Stimulated activated CD4-positive, alpha-beta T cell treated with anti-CD3 and anti-CD28 coated beads, TNF-alpha, amount 100 ng/mL, for 4 hours (primary cell): ENCODE measurements at regions not wholly inside any gene's neighbourhood (a gene's known extent, or its start where the extent isn't known, plus 50 kb on each side); places are given as distances from the start of the nearest gene placed in this dataset.
"Not testable (repeated sequence)": the region's sequence is repeated elsewhere in the genome, so short reads cannot be mapped to it uniquely, and the experiment has no call there.

Experiments used
- DNase-seq, 3 experiments: peaks; one replicate each; pipeline ENCODE4 v3.0.0-alpha.2; 2020; ENCODE audit warnings: low read depth in 3 of 3

GRCh38 chr18:73456643-73457042 is 588.9 kb upstream of the NETO1 start:
- DNase-seq = no peak

DNA sequence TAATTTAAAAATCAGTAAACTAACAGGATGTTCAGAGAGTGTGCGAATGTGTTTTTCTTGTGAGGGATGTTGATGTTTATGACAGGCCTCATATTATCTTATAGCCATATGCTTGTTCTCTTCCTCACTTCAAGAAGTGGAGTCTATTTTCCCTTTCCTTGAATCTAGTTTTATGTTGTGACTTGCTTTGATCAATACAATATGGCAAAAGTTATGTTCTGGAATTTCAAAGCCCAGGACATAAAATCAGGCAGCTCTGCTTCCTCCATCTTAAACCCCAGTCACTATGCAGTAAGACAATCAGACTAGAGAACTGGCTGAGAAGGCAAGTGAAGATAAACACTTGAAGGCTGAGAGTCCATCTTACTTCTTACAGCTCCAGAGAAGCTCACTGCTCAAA is 585.1 kb upstream of the NETO1 start:
- DNase-seq = no peak

DNA sequence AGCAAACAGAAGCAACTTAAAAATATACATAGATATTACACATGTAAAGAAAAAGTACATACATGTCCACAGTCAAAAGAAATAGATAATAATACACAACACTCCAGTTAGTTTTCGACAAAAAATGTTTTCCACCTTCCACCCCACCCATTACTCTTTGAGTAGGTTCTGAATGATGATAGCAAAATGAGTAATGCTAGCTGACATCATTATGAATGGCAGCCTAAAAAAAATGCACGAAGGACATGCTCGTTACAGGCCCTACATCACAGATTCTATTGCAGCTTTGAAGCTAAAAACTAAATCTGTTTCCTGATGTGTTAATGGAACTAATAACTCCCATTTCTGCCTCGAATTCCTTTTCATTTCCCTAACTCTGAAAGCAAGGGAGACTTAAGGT is 578.7 kb upstream of the NETO1 start:
- DNase-seq = no peak

DNA sequence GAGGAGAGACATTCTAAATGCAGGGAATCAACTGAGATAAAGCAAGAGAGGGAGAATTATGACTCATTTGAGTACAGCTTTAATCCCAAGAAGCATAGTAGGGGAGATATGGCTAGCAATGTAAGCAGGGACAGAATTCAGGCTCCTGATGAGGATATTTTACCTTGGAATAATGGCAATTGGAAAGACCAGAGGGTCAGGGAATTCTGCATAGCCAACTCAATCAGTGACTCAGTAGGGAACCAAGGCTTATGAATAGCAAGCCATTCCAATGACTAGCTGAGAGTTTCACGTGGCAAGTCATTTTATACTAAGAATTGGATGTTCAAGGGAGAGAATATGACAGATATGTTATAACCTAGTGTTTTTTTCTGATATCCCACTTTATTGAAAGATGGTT is 563.8 kb upstream of the NETO1 start:
- no peak for DNase-seq

- DNase-seq = no peak
Observed at GRCh38 chr18:73421010-73421409, 553.2 kb upstream of the NETO1 start.

DNA sequence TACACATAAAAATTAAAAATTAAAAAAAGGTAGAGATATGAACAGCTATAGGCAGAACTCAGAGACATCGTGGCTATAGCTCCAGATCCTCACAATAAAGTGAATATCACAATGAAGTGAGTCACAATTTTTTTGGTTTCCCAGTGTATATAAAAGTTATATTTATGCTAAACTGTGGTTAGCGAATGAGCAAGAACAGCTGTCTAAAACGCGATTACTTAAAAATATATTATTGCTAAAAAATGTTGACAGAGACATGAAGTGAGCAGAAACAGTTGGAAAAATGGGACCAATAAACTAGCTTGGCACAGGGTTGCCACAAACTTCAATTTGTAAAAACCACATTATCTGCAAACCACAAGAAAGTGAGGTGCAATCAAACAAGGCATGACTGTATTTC is 551.7 kb upstream of the NETO1 start:
- DNase-seq = no peak

GRCh38 chr18:73414598-73414997 is 546.8 kb upstream of the NETO1 start:
- DNase-seq = no peak

GRCh38 chr18:73414069-73414468 is 546.3 kb upstream of the NETO1 start:
- DNase-seq = no peak

- no peak for DNase-seq
Observed at GRCh38 chr18:73409242-73409641, 541.5 kb upstream of the NETO1 start.

- no peak for DNase-seq
Observed at GRCh38 chr18:73408469-73408868, 540.7 kb upstream of the NETO1 start.

DNA sequence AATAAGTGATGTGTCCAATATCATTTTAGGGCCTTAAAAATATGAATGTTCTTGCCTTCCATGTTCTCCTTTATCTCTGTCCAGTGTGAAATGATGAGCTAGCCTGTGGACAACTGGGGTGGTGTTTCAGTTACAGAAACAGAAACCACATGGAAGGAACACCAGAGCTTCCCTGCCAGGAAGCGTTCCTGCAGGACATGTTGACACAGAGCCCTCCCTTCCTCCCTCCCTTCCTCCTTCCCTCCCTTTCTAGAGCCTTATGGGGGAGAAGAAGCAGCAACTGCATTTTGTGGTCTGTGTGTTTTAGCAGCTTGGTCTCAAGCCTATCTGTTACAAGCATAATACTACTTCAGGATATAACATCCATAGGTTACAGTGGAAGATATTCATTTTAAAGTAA is 539.7 kb upstream of the NETO1 start:
- no peak for DNase-seq

DNA sequence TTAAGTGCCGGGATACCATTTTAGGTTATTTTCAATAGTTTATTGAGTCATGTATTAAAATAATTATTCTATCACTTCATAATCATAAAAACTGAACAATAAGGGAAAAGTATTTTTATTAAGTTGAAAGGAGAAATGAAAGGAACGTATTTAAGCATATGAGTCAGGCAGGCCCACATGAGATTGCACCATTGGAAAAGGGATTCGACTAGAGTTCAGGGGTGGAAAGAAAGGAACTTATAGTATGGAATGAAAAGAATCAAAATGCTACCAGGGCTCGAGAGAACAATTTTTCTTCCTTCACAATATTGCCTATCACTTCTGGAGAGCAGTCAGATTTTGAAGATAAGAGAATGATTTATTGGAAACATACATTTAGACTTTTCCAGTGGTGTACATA is 516.5 kb upstream of the NETO1 start:
- DNase-seq = no peak

DNA sequence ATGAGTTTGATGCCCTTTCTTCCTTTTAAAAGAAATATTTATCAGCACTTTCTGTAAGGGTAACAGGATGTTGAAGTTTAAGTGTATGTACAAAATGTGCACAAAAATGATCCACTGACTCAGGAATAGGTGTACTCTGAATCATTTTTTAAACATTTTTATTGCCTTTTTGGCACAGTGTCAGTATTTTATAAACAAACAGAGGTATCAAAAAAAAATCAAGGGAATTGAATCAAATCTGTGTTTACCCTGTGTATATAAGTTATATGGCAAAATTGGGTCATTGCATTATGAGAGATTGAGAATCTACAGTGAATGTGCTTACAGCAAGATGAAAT is 513.9 kb upstream of the NETO1 start:
- DNase-seq = no peak

DNA sequence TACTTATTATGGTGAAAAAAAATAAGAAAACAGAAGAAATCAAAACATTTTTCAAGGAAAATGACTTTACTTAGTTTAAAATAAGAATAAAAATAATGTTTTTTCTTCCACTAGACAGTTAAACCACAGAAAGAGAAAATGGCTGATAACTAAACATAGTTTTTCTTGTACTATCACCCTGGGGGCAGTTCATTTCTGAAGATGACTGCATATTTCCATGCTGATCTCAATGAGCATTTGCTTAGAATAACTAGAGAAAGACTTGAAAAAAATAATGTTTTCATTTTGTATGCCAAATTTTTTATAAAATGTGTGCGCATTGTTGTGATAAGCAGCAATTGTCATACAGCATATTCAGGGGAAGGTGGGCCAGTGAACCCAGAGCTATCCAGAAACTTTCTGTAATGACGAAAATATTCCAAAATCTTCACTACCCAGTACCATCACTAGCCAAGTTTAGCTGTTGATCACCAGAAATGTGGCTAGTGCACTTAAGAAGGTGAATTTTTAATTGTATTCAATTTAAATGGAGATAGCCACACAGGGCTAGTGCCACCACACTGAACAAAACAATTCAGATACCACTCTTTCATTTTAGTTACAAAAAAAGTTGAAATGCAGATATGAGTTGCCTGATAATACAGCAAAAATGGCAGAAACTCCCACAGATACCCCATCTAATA is 513.4 kb upstream of the NETO1 start:
- no peak for DNase-seq

- DNase-seq = no peak
Observed at GRCh38 chr18:73366713-73367112, 498.9 kb upstream of the NETO1 start.

DNA sequence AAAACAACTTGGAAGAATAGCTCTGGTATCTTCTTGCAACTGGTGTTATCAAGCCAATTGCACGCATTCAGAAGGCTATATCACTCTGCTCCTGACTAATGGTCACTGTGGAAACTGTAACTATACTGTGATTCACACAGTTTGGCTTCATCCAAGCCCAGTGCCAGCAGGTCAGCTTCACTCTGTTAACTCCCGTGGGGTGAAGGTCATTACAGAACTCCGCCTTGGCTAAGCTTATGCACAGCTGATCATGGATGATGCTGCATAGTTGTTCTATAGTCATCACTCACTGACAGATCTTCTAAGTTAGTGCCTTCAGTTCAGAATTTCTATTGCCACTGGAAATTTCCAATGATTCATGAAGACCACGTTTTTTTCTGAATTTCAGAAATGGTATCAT is 497.2 kb upstream of the NETO1 start:
- DNase-seq = no peak

DNA sequence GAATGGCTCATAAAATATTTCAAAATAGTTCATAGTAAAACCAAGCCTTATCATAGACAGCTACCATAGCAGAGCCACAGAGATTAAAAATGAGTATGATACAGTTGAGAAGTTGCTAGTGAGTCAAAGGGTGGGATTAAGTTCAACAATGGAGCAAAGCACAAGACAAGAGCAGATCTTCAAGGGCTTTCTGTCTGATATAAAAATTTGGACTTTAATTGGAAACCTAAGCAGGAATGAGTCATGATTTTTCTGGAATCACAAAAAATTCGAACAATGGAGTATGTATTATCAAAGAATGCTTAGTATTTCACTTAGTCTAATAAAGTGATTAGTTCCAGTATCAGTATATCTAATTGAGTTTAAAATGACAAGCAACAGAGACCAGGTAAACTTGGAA is 487.3 kb upstream of the NETO1 start:
- no peak for DNase-seq

DNA sequence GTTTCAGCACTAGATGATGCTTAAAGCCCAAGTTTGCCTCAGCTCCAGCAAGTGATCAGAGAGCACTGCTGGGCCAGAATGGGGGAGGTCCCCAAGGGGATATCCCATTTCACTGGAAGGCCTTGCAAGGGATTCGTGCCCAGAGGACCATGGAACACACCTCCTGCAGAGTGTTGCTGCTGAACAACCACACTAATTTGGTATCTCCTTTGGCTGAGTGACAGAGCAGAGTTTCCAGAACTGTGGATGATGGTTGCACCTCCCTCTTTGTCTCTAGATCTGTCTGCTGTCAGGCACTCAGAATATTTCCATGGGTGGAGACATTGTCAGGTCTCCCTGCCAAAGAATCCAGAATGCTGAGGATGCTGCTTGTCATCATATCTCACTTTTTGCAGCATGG is 484.8 kb upstream of the NETO1 start:
- DNase-seq = no peak

DNA sequence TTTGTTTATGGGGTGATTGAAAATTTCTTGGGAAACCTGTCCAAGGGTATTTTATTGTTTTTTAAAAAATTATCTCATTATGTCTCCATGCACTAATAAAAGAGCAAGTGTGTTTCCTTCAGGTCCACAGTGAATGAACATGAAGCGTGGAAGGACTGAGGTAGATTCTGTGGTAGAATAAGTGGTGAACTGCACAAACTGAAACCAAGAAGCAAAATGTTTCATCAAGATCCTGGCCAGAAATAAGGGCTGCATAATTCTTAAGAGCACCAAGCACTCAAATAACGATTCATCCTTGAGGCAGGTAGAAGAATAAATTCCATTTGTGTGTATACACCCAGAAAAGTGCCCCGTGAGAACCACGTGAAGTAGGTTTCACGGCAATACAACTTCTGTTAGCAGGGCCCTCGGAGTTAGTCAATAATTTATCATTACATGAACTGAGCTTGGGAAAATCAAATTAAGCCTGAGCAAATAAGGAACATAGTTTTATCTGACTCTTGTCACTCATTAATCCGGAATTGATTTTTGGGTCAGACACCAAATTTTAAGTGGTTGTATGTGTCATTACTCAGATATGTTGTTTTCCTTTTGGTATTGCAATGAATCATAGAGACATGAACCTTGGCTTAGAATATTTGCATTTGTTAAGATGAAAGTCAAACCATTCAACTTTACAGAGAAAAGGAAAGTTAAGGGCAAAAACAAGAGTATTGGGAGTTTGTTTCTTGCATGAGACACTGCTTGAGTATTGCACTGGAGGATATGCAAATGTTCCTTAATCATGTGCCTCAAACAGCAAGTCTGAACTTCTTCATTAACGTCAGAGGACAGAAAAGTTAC is 472.6 kb upstream of the NETO1 start:
- DNase-seq = no peak

DNA sequence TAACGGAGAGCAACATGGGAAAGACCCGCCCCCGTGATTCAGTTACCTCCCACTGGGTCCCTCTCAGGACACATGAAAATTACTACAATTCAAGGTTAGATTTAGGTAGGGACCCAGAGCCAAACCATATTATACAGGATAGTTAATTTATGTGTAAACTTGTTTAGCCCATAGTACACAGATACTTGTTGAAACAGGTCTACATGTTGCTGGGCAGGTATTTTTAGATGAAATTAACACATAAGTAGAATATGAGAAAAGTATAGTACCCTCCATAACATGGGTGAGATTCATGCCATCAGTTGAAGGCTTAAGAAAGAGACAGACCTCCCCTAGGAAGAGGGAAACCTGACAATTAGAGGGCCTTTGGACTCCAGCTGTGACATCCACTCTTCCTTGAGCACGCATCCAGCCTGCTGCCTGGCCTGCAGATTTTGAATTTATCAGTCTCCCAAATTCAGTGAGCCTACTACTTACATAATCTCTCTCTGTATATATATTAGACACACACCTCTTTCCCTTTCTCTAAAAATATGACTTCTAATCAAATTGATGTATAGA is 463.5 kb upstream of the NETO1 start:
- no peak for DNase-seq

DNA sequence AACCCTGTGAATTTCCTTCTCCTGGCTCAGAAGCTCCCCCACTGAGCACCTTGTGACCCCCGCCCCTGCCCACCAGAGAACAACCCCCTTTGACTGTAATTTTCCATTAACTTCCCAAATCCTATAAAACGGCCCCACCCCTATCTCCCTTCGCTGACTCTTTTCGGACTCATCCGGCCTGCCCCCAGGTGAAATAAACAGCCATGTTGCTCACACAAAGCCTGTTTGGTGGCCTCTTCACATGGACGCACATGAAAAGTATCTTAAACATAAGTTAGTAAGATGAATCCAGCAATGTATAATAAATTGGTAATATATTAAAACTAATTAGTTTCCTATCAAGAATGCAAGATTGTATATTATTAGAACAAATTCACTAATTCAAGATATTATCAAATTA is 462.3 kb upstream of the NETO1 start:
- DNase-seq = not testable (repeated sequence)

GRCh38 chr18:73324187-73324831 is 456.5 kb upstream of the NETO1 start:
- not testable (repeated sequence) for DNase-seq
